Bronchial epithelial cell (primary cell): ENCODE measurements at regions not wholly inside any gene's neighbourhood (a gene's known extent, or its start where the extent isn't known, plus 50 kb on each side); places are given as distances from the start of the nearest gene placed in this dataset.

ENCODE experiments used
- DNase-seq: peaks from one replicate; pipeline ENCODE4 v3.0.0-alpha.2; 2010; ENCODE audit warnings: low read depth
- FAIRE-seq: peaks from 2 replicates; lab custom pipeline; 2011; peaks lifted over from hg19 to GRCh38; lab: Jason Lieb, UNC
- H3K27me3 ChIP-seq: 2 replicates; pipeline ENCODE4 v1.5.1; 2011; ENCODE audit warnings: low read length; ENCODE audit not compliant: control insufficient read depth, insufficient read depth
- H3K36me3 ChIP-seq: 2 replicates; pipeline ENCODE4 v1.5.1; 2011; ENCODE audit warnings: low read length; ENCODE audit not compliant: control insufficient read depth, insufficient read depth
- H3K4me3 ChIP-seq: 2 replicates; pipeline ENCODE4 v1.5.1; 2011; ENCODE audit warnings: mild to moderate bottlenecking, low read depth, low read length, control low read depth
- TF ChIP-seq, protein P1 (sequence below): IDR thresholded peaks from 2 replicates; pipeline ENCODE4 v1.5.1; 2011; ENCODE audit warnings: mild to moderate bottlenecking, moderate library complexity, low read length, control low read depth, inconsistent platforms; ENCODE audit not compliant: insufficient read depth, severe bottlenecking

DNA sequence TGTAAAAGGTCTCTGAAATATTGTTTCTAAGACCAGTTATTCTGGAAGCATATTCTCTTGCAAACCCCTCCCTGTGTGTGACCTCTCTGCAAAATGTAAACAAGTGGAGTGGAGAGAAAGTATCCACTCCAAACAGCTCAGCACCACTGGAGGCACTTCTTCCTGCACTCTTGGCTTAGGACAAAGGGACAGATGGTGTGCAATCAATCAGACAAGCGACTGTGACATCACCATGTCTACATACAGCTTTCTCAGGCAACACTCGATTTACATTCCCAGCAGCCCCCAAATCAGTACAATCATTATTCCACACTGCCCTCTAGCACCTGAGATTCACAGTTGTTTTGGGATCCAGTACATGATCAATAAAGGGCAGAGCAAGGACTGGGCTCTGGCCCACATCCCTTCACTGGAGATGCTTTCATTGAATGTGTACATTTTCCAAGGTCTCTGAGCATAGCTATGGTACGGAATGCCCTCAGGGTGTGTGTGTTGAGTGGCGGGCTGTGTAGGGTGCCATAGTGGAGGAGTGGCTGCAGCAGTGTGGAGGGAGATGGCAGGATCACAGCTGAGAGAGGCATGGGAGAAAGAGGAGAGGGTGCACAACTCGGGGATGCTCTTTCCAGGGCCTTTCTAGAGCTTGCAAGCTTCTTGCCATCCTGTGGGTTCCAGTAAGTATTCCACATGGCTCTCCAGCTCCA is 311.8 kb upstream of the ST6GAL2 start:
- Histone ChIP-seq H3K36me3 (no peaks in the 10 kb centered on the region), H3K27me3 (no peaks in the 10 kb centered on the region), H3K4me3 (no peak overlapping the region)
- no peak for DNase-seq
- no peak for FAIRE-seq
- TF ChIP-seq, protein P1, sequence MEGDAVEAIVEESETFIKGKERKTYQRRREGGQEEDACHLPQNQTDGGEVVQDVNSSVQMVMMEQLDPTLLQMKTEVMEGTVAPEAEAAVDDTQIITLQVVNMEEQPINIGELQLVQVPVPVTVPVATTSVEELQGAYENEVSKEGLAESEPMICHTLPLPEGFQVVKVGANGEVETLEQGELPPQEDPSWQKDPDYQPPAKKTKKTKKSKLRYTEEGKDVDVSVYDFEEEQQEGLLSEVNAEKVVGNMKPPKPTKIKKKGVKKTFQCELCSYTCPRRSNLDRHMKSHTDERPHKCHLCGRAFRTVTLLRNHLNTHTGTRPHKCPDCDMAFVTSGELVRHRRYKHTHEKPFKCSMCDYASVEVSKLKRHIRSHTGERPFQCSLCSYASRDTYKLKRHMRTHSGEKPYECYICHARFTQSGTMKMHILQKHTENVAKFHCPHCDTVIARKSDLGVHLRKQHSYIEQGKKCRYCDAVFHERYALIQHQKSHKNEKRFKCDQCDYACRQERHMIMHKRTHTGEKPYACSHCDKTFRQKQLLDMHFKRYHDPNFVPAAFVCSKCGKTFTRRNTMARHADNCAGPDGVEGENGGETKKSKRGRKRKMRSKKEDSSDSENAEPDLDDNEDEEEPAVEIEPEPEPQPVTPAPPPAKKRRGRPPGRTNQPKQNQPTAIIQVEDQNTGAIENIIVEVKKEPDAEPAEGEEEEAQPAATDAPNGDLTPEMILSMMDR, result no peak

DNA sequence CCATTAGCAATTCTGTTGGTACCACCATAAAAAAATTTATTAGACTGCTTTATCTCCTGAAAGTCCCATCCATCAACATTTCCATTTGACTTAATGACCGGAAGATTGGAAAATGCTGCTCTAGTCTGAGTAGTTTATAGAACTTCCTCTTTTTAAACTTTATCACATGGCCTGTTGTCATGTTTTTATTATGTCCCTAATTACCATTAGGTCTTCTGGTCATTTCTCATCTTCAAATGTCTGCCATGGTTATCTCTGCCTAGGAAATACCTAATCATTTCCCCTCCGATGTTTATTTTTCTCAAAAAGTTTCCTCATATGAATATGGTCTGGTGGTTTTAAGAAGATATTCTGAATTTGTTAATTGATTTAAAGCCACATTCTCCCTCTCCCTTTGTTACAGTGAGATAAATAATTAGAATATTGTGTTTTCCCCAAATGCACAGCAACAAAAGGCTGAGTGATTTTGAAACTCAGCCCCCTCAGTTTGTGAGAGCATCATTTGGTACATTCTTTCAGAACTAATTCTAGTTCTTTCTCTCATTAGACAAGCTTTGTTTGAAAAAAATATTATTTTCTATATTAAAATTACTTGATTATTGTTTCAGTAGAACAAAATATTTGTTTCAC is 317.1 kb upstream of the ST6GAL2 start:
- FAIRE-seq, result no peak
- no peak for DNase-seq
- Histone ChIP-seq H3K4me3 (no peak overlapping the region), H3K36me3 (no peaks in the 10 kb centered on the region), H3K27me3 (no peaks in the 10 kb centered on the region)
- TF ChIP-seq, protein P1, result no peak

DNA sequence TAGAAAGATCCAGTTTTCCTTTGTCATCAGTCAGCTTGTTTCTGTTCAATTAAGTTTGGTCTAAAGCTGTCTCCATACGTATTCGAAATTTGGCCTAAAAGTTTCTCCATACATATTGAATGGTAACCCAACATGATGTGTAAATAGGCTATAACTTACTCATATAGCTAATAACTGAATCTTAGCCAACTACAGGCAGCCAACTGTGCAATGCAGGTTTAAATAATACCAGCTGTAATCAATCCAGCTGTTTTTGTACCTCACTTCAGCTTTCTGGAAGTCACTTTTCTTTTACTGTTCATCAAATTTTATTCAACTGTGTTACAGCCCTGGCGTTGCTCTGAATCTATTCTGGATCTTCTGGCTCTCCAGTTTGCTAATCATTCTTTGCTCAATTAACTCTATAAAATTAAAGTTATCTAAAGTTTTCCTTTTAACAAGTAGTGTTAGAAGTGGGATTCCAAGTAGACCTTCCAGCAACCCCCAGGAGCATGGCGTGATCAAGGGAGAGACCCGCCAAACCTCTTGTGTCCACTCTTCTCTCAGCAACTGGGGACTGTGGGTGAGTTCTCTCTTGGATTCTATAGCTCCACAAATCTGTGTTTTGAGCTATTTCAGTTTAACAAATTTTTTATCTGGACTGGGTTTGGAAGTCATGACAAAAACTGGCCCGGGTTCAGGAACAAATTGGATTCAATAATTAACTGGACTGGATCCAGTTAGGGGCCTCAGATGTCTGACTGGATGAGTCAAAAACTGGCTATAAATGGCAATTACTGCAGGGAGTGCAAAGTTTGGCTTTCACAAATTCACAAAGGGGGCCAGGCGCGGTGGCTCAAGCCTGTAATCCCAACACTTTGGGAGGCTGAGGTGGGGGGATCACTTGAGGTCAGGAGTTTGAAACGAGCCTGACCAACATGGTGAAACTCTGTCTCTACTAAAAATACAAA is 329.7 kb upstream of the ST6GAL2 start:
- FAIRE-seq, result no peak
- TF ChIP-seq, protein P1, result no peak
- Histone ChIP-seq H3K27me3 (no peaks in the 10 kb centered on the region), H3K36me3 (no peaks in the 10 kb centered on the region), H3K4me3 (no peak overlapping the region)
- no peak for DNase-seq

DNA sequence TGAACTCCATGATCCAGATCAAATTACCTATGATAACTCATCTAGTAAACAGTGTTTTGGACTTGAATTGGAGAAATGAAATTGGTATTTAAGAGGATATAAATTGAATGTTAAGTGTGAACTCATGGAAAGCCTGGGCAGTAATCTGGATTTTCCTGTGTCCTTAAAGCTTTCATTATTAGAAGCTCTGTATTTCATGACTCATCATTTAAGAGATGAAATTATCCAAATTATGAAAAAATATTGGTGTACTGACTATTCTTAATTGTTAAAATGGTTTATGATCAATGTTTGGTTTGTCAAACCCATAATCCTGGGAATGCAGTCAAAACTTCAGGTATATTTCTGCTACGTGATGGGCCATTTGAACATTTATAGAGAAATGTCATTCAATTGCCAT is 332.2 kb upstream of the ST6GAL2 start:
- TF ChIP-seq, protein P1, result no peak
- Histone ChIP-seq H3K36me3 (no peaks in the 10 kb centered on the region), H3K27me3 (no peaks in the 10 kb centered on the region), H3K4me3 (no peak overlapping the region)
- DNase-seq (no peak), FAIRE-seq (no peak)

DNA sequence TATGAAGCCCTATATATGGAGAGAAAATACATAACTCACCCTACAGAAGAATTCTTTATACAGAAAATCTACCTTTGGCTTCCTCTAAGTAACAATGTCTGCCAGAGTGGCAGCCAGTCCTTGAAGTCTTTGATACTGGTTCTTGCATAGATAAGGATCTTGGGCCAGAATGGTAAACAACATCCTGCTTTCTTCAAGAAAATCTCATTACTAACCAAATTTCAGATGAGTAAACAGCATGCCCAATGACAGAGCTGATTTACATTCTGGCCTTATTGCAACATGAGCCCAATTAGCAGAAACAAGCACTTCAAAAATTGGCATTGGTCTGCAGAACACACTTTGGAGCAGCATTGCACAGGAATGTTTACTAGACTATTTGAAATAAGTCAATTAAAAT is 336.5 kb upstream of the ST6GAL2 start:
- TF ChIP-seq, protein P1, result no peak
- DNase-seq (no peak), FAIRE-seq (no peak)
- H3K4me3 ChIP-seq, result no peak overlapping the region
- H3K27me3 ChIP-seq, result no peaks in the 10 kb centered on the region
- no peaks in the 10 kb centered on the region for H3K36me3 ChIP-seq
